HT-29 (cell line): ENCODE measurements at regions not wholly inside any gene's neighbourhood (a gene's known extent, or its start where the extent isn't known, plus 50 kb on each side); places are given as distances from the start of the nearest gene placed in this dataset.
A peak's percentile ranks its signal among the peaks of the same experiment; 100 is the strongest.

Experiments used
- DNase-seq: peaks from one replicate; pipeline ENCODE4 v3.0.0-alpha.2; 2015; ENCODE audit warnings: low spot score

DNA sequence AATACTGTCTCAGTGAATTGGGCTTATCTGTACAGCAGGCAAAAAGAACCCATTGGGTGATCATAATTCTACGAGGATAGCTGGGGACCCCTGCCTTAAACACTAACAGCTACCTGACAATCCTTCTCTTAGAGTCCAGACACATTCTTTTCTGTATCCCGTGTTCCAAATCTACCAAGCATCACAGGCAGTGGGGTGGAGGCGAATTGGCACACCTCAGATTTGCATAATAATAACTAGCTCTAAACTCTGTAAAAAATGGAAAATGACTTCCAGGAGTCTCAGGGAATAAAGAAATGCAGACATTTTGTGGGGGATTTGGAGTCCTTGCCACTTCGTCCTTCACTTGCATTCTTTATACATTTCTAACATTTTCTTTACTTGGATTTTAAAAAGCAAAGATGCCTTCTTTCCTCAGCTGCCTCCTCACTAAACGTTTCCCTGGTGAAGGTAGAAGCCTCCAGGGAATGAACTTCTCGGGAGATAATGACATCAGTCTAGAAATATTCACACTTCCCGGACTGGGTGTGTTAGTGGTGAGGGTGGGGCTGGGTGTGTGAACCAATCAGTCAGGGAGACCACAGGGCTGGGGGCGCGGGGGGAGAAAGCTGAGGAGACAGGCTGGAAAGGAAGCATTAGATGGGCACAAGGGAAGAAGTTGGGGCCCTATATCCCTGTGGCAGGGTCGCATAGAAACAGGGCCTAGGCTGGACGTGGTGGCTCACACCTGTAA, 59.1 kb upstream of the BOD1L2 start:
- DNase-seq = no peak

DNA sequence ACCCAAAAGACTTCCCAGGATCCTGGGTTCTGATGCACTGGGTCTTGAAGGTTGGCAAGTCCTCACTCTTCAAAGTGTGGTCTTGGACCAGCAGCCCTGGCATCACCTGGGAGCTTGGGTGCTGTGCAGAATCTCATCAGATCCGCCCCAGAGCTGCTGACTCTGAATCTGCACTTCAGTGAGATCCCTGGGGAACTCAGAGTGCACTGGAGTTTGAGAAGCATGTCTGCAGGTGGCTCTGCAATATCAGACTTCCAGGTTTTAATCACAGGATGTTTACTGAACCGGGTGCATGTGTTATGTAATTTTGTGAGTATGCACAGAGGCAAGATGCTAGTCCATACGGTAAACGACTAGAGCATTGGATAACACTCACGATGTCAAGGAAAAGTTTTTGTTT, 58.0 kb upstream of the BOD1L2 start:
- DNase-seq = peak; percentile 3

DNA sequence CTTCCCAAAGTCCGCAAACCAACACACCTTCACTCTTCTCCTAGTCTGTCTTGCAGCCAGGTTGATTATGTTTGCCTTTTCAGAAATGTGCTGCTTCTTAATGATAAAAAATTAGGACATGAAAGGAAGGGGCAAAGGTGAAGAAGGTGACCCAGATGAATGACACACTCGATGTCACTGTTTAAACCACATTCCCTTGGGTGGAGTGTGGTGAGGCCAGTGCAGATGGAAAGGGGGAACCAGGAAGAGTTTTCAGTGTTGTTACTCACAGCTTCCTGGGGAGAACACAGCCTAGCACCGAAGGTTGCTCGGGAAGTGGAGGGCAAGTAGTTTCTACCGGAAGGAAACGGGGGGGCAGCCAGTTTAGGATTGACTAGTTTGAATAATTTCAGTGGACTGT, 57.2 kb upstream of the BOD1L2 start:
- DNase-seq = no peak

DNA sequence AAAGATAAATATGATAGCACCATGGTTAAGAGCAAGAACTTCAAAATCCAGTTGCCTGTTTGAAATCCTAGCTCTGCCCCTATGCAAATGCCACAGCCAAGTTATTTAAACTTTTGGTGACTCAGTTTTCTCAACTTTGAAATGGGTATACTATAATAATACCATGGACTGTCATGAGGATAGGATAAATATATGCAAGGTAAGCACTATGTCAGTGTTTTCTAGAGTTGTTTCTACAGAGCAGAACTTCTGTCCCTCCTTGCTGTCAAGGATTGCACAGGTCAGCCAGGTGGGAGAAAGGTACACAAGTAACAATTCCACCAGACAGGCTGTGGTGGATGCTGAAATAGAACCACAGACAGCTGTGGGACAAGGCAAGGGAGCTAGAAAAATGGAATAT, 55.7 kb upstream of the BOD1L2 start:
- no peak for DNase-seq

DNA sequence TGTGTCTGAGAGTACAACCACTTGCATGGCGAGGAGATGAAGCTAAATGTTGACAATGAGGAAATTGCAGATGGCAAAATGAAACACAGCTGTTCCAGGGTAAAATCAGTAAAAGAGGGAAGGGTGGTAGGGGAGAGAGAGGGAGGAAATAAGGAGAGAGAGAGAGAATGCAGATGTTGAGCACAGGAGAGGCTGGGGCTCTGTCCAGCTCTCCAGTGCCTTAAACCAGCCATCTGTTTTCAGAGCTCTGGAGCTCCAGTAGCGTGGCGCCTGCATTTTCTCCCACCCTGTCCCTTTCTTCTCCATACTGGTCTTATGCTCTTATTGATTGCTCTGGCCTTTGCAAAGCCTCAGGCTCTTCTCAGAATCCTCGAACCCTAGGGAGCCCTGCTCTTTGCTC, 52.7 kb upstream of the BOD1L2 start:
- DNase-seq = no peak

DNA sequence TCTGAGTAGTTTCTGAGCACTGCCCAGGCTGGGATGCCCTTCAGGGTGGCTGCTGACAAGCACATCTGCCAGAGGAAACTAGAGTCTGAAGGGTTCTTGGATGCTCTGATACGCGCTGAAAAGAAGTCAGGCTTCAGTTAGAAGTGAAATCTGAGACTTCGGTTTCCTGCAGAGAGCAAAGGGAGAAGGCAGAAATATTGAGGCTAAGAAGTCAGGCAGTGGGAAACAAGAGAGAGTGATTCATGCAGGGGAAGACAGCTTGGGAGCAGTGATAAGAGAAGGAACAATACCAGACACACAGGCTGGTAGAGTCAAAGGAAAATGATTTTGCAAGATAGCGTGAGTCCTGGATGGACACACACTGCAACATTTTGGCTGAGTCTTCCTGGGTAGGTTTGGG, 51.0 kb upstream of the BOD1L2 start:
- DNase-seq = no peak
